Keratinocyte (primary cell): ENCODE measurements at regions not wholly inside any gene's neighbourhood (a gene's known extent, or its start where the extent isn't known, plus 50 kb on each side); places are given as distances from the start of the nearest gene placed in this dataset.

ENCODE experiments used
- DNase-seq: peaks from one replicate; pipeline ENCODE4 v3.0.0-alpha.2; 2011; ENCODE audit warnings: low read depth, missing footprints, low spot score
- FAIRE-seq: peaks from 2 replicates; lab custom pipeline; 2011; peaks lifted over from hg19 to GRCh38; lab: Jason Lieb, UNC
- H2AFZ ChIP-seq: 2 replicates; pipeline ENCODE4 v1.6.0; 2012; ENCODE audit warnings: low read length, control low read depth, inconsistent platforms; ENCODE audit not compliant: control insufficient read depth
- H3K27ac ChIP-seq: 2 replicates; pipeline ENCODE4 v1.5.1; 2011; ENCODE audit warnings: low read length; ENCODE audit not compliant: control insufficient read depth, insufficient read depth
- H3K27me3 ChIP-seq: 3 replicates; pipeline ENCODE4 v1.6.0; 2011; ENCODE audit warnings: low read length; ENCODE audit not compliant: control insufficient read depth, insufficient read depth; ENCODE audit errors: extremely low read depth
- H3K36me3 ChIP-seq, 2 experiments: 2 replicates in 1 of 2; 3 replicates in 1 of 2; pipeline ENCODE4 v1.5.1; 2011; ENCODE audit warnings: low read length in 2 of 2, mild to moderate bottlenecking in 1 of 2; ENCODE audit not compliant: control insufficient read depth in 2 of 2, insufficient read depth in 2 of 2; ENCODE audit errors: extremely low read depth in 1 of 2
- H3K4me1 ChIP-seq: 3 replicates; pipeline ENCODE4 v1.5.1; 2011; ENCODE audit warnings: low read length; ENCODE audit not compliant: control insufficient read depth, insufficient read depth; ENCODE audit errors: extremely low read depth
- H3K4me2 ChIP-seq: 3 replicates; pipeline ENCODE4 v1.6.0; 2011; ENCODE audit warnings: low read depth, low read length; ENCODE audit not compliant: control insufficient read depth, insufficient read depth; ENCODE audit errors: extremely low read depth
- H3K4me3 ChIP-seq, 3 experiments: fragments of 200-600 bp in 1 of 3; sonication (generic) in 1 of 3; 2 replicates in 2 of 3; 3 replicates in 1 of 3; pipeline ENCODE4 v1.5.1; 2011 to 2016; ENCODE audit warnings: low read length in 3 of 3, mild to moderate bottlenecking in 3 of 3, control low read depth in 2 of 3, inconsistent platforms in 1 of 3, low read depth in 1 of 3, mixed read lengths in 1 of 3, mixed run types in 1 of 3, moderate library complexity in 1 of 3; ENCODE audit not compliant: control insufficient read depth in 2 of 3, insufficient read depth in 2 of 3; ENCODE audit errors: extremely low read depth in 1 of 3
- H3K79me2 ChIP-seq: 2 replicates; pipeline ENCODE4 v1.6.0; 2012; ENCODE audit warnings: low read length; ENCODE audit not compliant: control insufficient read depth, insufficient read depth
- H3K9ac ChIP-seq: 3 replicates; pipeline ENCODE4 v1.6.0; 2011; ENCODE audit warnings: low read length; ENCODE audit not compliant: control insufficient read depth, insufficient read depth; ENCODE audit errors: extremely low read depth
- H3K9me1 ChIP-seq: 3 replicates; pipeline ENCODE4 v1.6.0; 2011; ENCODE audit warnings: low read length; ENCODE audit not compliant: control insufficient read depth, insufficient read depth; ENCODE audit errors: extremely low read depth
- H3K9me3 ChIP-seq: 2 replicates; pipeline ENCODE4 v1.5.1; 2012; ENCODE audit warnings: low read depth, low read length; ENCODE audit not compliant: control insufficient read depth
- H4K20me1 ChIP-seq: 3 replicates; pipeline ENCODE4 v1.6.0; 2011; ENCODE audit warnings: low read length; ENCODE audit not compliant: control insufficient read depth, insufficient read depth; ENCODE audit errors: extremely low read depth
- CTCF ChIP-seq, 3 experiments: IDR thresholded peaks in 1 of 3; conservative IDR thresholded peaks in 1 of 3; optimal IDR thresholded peaks in 1 of 3; 2 replicates in 2 of 3; 3 replicates in 1 of 3; pipeline versions ENCODE3 to v1.5.1; 2011; ENCODE audit warnings: low read length in 3 of 3, mild to moderate bottlenecking in 3 of 3, moderate library complexity in 2 of 3, control low read depth in 1 of 3, inconsistent platforms in 1 of 3; ENCODE audit not compliant: insufficient read depth in 2 of 3; ENCODE audit errors: extremely low read depth in 1 of 3
- EZH2 ChIP-seq: IDR thresholded peaks from one replicate; pipeline ENCODE4 v1.6.1; 2012; ENCODE audit warnings: inconsistent platforms, mild to moderate bottlenecking, low read length, moderate library complexity
- dilution Hi-C: fragments of 300-500 bp; cut with MboI; formaldehyde crosslinking; loops from one replicate; pipeline ENCODE4 v1.7.0; 2020; ENCODE audit warnings: low sequenced_read_pairs; ENCODE audit not compliant: extremely low pct_ligation_motif_present

- dilution Hi-C loops = no loop called here
- Histone ChIP-seq H3K36me3 (no peaks in the 10 kb centered on the region), H3K4me1 (no peaks in the 10 kb centered on the region), H3K79me2 (no peaks in the 10 kb centered on the region), H3K27ac (no peak overlapping the region), H3K9me1 (no peaks in the 10 kb centered on the region), H3K9me3 (peaks cover 2% of the 10 kb centered on the region), H3K4me2 (no peak overlapping the region), H2AFZ (no peak overlapping the region), H3K4me3 (no peak overlapping the region), H4K20me1 (no peaks in the 10 kb centered on the region), H3K9ac (no peak overlapping the region), H3K27me3 (no peaks in the 10 kb centered on the region)
- no peak for FAIRE-seq
- DNase-seq = no peak
- TF ChIP-seq CTCF (optimal IDR thresholded peaks at IDR 0.05 in 1 of 3, IDR thresholded peaks at IDR 0.05 in 1 of 3, conservative IDR thresholded peaks at IDR 0.05 in 1 of 3; ENCODE audit: extremely low read depth in 1 of 3, insufficient read depth in 2 of 3, low read length in 3 of 3) = no peak
- no peak for TF ChIP-seq EZH2
Observed at GRCh38 chr2:33873076-33873605, 274.0 kb upstream of the FAM98A start.

- Histone ChIP-seq H3K4me3 (no peak overlapping the region), H3K36me3 (no peaks in the 10 kb centered on the region), H3K9ac (no peak overlapping the region), H3K27ac (no peak overlapping the region), H3K4me2 (no peak overlapping the region), H3K9me1 (no peaks in the 10 kb centered on the region), H3K27me3 (no peaks in the 10 kb centered on the region), H3K79me2 (no peaks in the 10 kb centered on the region), H3K4me1 (no peaks in the 10 kb centered on the region), H4K20me1 (no peaks in the 10 kb centered on the region), H2AFZ (no peak overlapping the region), H3K9me3 (peaks cover 2% of the 10 kb centered on the region)
- no peak for DNase-seq
- dilution Hi-C loops = no loop called here
- FAIRE-seq = no peak
- TF ChIP-seq CTCF (optimal IDR thresholded peaks at IDR 0.05 in 1 of 3, IDR thresholded peaks at IDR 0.05 in 1 of 3, conservative IDR thresholded peaks at IDR 0.05 in 1 of 3; ENCODE audit: extremely low read depth in 1 of 3, insufficient read depth in 2 of 3, low read length in 3 of 3) = no peak
- no peak for TF ChIP-seq EZH2
Observed at GRCh38 chr2:33859811-33860461, 260.8 kb upstream of the FAM98A start.
